IPS-15b (cell line): ENCODE measurements at regions not wholly inside any gene's neighbourhood (a gene's known extent, or its start where the extent isn't known, plus 50 kb on each side); places are given as distances from the start of the nearest gene placed in this dataset.
"Not testable (repeated sequence)": the region's sequence is repeated elsewhere in the genome, so short reads cannot be mapped to it uniquely, and the experiment has no call there.

ENCODE experiments used
- H3K27me3 ChIP-seq: one replicate; pipeline ENCODE4 v1.6.1; 2013; ENCODE audit warnings: low read length; ENCODE audit not compliant: control insufficient read depth, insufficient read depth
- H3K36me3 ChIP-seq: one replicate; pipeline ENCODE4 v1.6.1; 2013; ENCODE audit warnings: low read length; ENCODE audit not compliant: control insufficient read depth, insufficient read depth
- H3K4me1 ChIP-seq: one replicate; pipeline ENCODE4 v1.6.1; 2013; ENCODE audit warnings: mild to moderate bottlenecking, low read length; ENCODE audit not compliant: control insufficient read depth, insufficient read depth
- H3K4me3 ChIP-seq: one replicate; pipeline ENCODE4 v1.5.1; 2013; ENCODE audit warnings: low read depth, low read length
- H3K9ac ChIP-seq: one replicate; pipeline ENCODE4 v1.6.1; 2013; ENCODE audit warnings: low read depth, mild to moderate bottlenecking, low read length
- H3K9me3 ChIP-seq: one replicate; pipeline ENCODE4 v1.6.1; 2013; ENCODE audit warnings: mild to moderate bottlenecking, low read length; ENCODE audit not compliant: control insufficient read depth, insufficient read depth

DNA sequence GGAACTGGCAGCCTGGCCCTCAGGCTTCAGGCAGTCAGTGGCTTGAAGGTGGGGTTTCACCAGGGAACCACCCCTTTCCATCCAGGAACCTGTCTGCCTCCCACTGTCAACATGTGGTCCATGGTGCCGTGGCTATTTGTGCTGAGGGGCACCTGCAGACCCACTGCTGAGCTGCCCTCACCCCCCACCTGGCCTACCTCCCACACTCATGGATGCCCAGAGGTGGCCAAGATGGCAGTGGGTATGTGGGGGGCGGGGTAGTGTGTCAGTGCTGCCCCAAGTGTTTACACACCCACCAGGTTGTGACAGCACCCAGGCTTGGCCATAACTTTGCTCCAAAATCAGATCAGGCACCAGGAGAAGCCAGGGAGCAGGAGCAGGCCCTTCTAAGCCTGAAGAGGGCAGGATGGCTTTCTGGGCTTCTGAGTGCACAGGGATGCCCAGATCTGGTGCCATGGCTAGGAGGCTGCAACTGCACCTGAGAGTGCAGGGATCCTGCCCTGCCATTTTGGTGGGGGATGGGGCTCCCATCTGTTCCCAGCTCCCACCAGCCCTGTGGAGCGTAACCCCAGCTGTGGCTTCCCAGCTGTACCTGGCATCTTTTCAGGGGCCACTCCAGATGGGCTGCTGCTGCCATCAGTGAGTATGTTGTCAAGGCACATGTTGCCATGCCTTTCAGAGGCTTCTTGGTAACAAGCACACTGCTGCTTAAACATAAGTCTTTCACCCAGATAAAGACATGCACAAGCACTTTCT, 263.9 kb downstream of the LRIG3 start:
- Histone ChIP-seq H3K27me3 (no peaks in the 10 kb centered on the region), H3K9me3 (no peaks in the 10 kb centered on the region), H3K4me1 (no peaks in the 10 kb centered on the region), H3K4me3 (no peak overlapping the region), H3K36me3 (no peaks in the 10 kb centered on the region), H3K9ac (no peak overlapping the region)

DNA sequence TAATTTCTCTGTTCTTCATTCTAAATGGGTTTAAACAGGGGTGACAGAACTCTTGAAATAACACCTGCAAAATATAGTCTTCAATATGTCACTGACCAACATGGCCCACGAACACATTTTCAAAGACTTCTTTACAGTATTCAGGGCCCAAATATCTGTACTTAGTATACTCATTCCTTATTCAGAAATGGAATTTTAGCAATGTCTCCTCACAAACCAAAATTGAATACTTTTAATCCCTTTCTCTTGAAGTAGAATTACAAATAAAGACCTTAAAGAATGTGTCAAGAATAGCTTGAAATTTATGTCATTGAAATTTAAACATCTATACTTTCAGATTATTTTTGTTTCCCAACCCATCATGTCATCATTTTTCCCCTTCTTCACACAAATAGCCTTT, 263.1 kb downstream of the LRIG3 start:
- Histone ChIP-seq H3K27me3 (no peaks in the 10 kb centered on the region), H3K4me3 (no peak overlapping the region), H3K9ac (no peak overlapping the region), H3K36me3 (no peaks in the 10 kb centered on the region), H3K4me1 (no peaks in the 10 kb centered on the region), H3K9me3 (no peaks in the 10 kb centered on the region)

DNA sequence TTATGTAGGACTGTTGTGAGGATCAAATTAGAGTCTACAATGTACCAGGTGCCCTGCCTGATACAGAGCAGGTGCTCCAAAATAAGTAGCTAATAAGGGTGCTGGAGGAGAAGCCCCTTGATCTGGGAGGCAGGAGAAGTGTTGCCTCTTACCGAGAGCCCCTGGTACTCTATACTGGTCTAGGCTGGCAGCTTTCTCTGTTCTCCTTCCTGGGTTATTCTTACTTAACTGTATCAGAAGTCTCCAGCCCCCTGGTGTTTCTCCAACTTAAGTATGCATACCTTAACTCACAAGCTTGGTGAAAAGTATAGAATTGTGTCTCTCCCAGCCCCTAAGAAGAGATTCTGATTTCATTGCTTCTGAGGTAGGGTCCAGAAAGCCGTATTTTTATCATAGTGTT, 254.9 kb downstream of the LRIG3 start:
- Histone ChIP-seq H3K27me3 (no peaks in the 10 kb centered on the region), H3K9ac (no peak overlapping the region), H3K4me3 (no peak overlapping the region), H3K4me1 (peaks cover 3% of the 10 kb centered on the region), H3K36me3 (no peaks in the 10 kb centered on the region), H3K9me3 (no peaks in the 10 kb centered on the region)

DNA sequence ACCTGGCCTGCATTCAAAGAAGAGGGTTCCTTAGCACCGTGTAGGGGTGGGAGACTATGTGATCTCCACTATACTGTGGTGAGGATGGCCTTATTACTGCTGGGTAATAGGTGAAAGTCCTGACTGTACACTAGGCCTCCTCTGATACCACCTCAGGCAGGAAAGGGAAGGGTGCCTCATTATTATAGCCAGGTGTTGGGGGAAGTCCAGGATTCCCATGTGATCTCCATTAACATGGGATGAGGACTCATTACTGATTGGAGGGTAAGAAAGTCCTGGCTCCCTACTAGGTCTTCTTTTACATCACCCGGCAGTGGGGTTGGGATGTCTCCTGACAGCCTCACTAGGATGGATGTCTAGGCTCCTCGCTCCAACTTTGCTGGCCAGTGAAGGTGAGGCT, 252.1 kb downstream of the LRIG3 start:
- Histone ChIP-seq H3K27me3 (no peaks in the 10 kb centered on the region), H3K9ac (no peak overlapping the region), H3K36me3 (no peaks in the 10 kb centered on the region), H3K9me3 (no peaks in the 10 kb centered on the region), H3K4me3 (no peak overlapping the region), H3K4me1 (peaks cover 9% of the 10 kb centered on the region)

DNA sequence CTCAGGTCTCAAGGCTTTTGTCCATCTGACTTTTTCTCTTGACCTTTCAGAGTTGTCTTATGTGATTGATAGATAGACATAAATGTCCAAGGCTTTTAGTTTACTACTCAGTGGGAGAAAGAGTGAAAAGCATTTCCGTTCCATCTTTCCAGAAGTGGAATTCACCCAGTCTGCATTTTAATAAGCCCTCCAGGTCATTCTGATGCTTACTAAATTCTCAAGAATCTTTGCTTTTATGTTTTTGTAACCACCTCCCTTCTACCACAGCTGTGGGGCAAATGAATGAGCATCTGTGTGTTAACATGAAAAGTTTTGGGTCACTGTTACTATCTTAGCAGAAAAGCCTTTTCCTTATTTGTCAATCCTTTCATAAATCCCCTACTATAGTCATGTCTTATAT, 251.4 kb downstream of the LRIG3 start:
- H3K27me3 ChIP-seq, result no peaks in the 10 kb centered on the region
- H3K36me3 ChIP-seq, result no peaks in the 10 kb centered on the region
- H3K4me3 ChIP-seq, result no peak overlapping the region
- H3K4me1 ChIP-seq, result peaks cover 9% of the 10 kb centered on the region
- no peaks in the 10 kb centered on the region for H3K9me3 ChIP-seq
- H3K9ac ChIP-seq, result no peak overlapping the region

DNA sequence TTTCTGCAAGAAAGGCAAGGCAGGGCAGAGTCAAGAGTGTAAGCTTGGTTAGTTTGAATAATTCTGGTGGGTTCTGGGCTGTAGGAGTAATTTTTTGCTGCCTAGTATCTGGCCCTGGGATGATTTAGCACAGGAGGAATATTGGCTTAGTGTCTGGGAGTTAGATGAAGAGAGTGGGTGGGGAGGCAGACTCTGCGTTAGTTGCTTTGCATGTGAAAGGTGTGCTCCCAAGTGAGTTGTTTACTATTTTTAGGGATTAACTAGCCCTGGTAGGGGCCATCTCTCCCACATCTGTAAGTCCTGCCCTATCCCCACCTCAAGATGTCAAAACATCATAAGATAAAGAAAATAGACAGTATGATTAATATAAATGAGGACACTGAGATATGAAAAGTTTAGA, 249.7 kb downstream of the LRIG3 start:
- Histone ChIP-seq H3K4me1 (peaks cover 9% of the 10 kb centered on the region), H3K9ac (no peak overlapping the region), H3K36me3 (no peaks in the 10 kb centered on the region), H3K27me3 (no peaks in the 10 kb centered on the region), H3K9me3 (no peaks in the 10 kb centered on the region), H3K4me3 (no peak overlapping the region)

DNA sequence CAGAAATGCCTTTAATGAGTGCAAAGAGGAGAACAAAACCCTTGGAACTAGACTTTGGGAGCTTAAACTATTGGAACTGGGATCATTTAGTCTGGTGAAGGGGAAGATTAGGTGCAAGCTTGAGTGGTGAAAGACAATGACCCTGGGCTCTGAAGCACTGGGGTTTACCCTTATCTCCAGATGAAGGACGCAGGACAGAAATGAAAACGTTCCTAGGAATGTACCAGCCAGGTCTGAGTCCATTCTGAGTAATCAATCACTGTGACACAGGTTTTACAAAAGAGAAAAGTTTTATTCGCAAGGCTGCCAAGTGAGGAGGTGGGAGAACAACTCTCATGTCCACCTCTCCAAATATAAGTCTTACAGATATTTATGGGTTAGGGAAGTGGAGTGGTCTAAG, 249.1 kb downstream of the LRIG3 start:
- no peaks in the 10 kb centered on the region for H3K27me3 ChIP-seq
- H3K9me3 ChIP-seq, result no peaks in the 10 kb centered on the region
- H3K4me1 ChIP-seq, result peaks cover 9% of the 10 kb centered on the region
- H3K9ac ChIP-seq, result no peak overlapping the region
- no peak overlapping the region for H3K4me3 ChIP-seq
- H3K36me3 ChIP-seq, result no peaks in the 10 kb centered on the region

DNA sequence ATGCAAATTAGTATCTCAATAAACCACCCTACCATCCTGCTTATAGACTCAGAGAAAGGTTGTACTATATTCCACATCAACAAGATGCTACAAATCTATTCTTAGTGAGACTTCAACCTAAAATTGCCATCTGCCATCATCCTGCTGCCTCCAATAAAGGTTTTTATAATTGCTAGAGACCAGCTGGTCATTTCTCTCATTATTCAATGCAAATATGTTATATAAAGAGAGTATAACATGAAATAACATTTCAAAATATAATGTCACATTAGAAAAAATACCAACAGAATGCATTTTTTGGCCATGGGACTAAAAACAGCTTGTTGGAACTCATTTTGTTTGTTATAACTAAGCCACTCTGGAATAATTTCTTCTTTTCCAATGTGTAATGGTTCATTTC, 247.3 kb downstream of the LRIG3 start:
- H3K9ac ChIP-seq, result no peak overlapping the region
- no peaks in the 10 kb centered on the region for H3K27me3 ChIP-seq
- H3K4me1 ChIP-seq, result peaks cover 9% of the 10 kb centered on the region
- no peaks in the 10 kb centered on the region for H3K9me3 ChIP-seq
- no peak overlapping the region for H3K4me3 ChIP-seq
- no peaks in the 10 kb centered on the region for H3K36me3 ChIP-seq

DNA sequence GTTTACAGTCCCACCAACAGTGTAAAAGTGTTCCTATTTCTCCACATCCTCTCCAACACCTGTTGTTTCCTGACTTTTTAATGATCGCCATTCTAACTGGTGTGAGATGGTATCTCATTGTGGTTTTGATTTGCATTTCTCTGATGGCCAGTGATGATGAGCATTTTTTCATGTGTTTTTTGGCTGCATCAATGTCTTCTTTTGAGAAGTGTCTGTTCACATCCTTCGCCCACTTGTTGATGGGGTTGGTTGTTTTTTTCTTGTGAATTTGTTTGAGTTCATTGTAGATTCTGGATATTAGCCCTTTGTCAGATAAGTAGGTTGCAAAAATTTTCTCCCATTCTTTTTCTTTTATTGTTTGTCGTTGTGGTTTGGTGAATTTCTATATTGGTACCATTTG, 242.5 kb downstream of the LRIG3 start:
- H3K9me3 ChIP-seq, H3K4me1 ChIP-seq, H3K36me3 ChIP-seq, H3K9ac ChIP-seq, H3K4me3 ChIP-seq, H3K27me3 ChIP-seq: not testable (repeated sequence)

DNA sequence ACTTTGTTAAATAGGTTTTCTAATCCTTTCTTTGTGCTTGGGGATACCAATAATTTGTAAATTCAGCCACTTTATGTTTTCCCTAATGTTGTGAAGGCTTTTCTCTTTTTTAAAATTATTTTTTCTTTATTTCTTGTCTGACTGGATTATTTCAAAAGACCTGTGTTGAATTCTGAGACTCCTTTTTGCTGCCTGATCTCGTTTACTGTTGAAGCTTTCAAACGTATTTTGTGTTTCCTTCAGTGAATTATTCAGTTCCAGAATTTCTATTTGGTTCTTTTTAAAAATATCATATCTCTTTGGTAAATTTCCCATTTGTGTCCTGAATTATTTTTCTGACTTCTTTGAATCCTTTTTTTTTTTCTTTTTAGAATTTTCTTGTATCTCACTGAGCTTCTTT, 241.6 kb downstream of the LRIG3 start:
- Histone ChIP-seq H3K36me3 (no peaks in the 10 kb centered on the region), H3K9ac (no peak overlapping the region), H3K4me3 (no peak overlapping the region), H3K27me3 (no peaks in the 10 kb centered on the region), H3K9me3 (no peaks in the 10 kb centered on the region), H3K4me1 (no peaks in the 10 kb centered on the region)

DNA sequence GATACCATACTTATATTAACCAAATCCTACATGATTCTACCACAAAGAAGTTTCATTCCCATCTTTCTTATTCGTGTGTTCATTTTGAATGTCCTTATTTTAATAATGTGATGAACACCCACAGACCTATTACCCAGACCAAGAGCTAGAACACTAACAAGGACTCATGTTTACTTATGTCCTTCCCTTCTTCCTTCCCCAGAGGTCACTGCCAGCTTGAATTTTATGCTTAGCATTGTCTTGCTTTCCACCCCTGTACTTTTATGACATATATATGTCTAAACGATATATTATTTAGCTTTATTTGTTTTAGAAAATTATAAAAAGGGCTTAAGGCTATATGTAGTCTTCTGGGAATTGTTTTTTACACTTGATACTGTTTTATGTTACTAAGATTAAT, 238.6 kb downstream of the LRIG3 start:
- no peak overlapping the region for H3K4me3 ChIP-seq
- H3K36me3 ChIP-seq, result no peaks in the 10 kb centered on the region
- H3K9ac ChIP-seq, result no peak overlapping the region
- no peaks in the 10 kb centered on the region for H3K4me1 ChIP-seq
- H3K9me3 ChIP-seq, result no peaks in the 10 kb centered on the region
- no peaks in the 10 kb centered on the region for H3K27me3 ChIP-seq

DNA sequence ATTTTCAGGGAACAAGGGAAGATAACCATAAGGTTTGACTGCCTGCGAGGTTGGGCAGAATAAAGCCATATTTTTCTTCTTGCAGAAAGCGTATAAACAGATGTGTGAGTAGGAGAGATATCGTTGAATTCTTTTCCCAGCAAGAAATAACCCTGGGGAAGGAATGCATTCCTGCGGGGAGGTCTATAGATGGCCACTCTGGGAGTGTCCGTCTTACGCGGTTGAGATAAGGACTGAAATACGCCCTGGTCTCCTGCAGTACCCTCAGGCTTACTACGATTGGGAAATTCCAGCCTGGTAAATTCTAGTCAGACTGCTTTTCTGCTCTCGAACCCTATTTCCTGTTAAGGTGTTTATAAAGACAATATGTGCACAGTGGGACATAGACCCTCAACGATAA, 225.0 kb downstream of the LRIG3 start:
- Histone ChIP-seq H3K27me3 (no peaks in the 10 kb centered on the region), H3K36me3 (no peaks in the 10 kb centered on the region), H3K9me3 (no peaks in the 10 kb centered on the region), H3K9ac (no peak overlapping the region), H3K4me1 (no peaks in the 10 kb centered on the region), H3K4me3 (no peak overlapping the region)
